CD4-positive, alpha-beta memory T cell (primary cell): ENCODE measurements at regions not wholly inside any gene's neighbourhood (a gene's known extent, or its start where the extent isn't known, plus 50 kb on each side); places are given as distances from the start of the nearest gene placed in this dataset.

ENCODE experiments used
- CTCF ChIA-PET: fragments of 350-600 bp; sonication (Branson Sonifier 250); formaldehyde crosslinking; loops from one replicate; lab custom pipeline; 2021; ENCODE audit warnings: inconsistent platforms; ENCODE audit not compliant: partially characterized antibody; lab: Charles Lee
- POLR2A ChIA-PET: fragments of 350-600 bp; sonication (Branson Sonifier 250); formaldehyde crosslinking; loops from one replicate; lab custom pipeline; 2021; ENCODE audit not compliant: partially characterized antibody; lab: Charles Lee
- DNase-seq, 5 donors: peaks; one replicate each; pipeline versions ENCODE4 v3.0.0 to v3.0.0-alpha.2; 2020 to 2022; ENCODE audit warnings: mixed read lengths in 1 of 5
- H3K27ac ChIP-seq: one replicate; pipeline ENCODE4 v1.7.0; 2013; ENCODE audit warnings: low read depth, low read length
- H3K27me3 ChIP-seq: 2 replicates; pipeline ENCODE4 v1.7.0; 2013; ENCODE audit warnings: mild to moderate bottlenecking, low read length, moderate library complexity; ENCODE audit not compliant: insufficient read depth
- H3K36me3 ChIP-seq: 2 replicates; pipeline ENCODE4 v1.7.0; 2013; ENCODE audit warnings: mild to moderate bottlenecking, low read length, moderate library complexity; ENCODE audit not compliant: insufficient read depth
- H3K4me1 ChIP-seq: 2 replicates; pipeline ENCODE4 v1.7.0; 2013; ENCODE audit warnings: mild to moderate bottlenecking, low read length, moderate library complexity; ENCODE audit not compliant: insufficient read depth
- H3K4me3 ChIP-seq, 2 donors: one replicate each; pipeline ENCODE4 v1.7.0; 2013; ENCODE audit warnings: low read length in 2 of 2, mild to moderate bottlenecking in 1 of 2
- H3K9me3 ChIP-seq, 2 donors: one replicate each; pipeline ENCODE4 v1.7.0; 2013; ENCODE audit warnings: low read length in 2 of 2, control low read depth in 1 of 2; ENCODE audit not compliant: control insufficient read depth in 1 of 2
- H3K27ac Mint-ChIP-seq, 7 donors: one replicate each; pipeline ENCODE4 v1.8.0; 2020 to 2021; ENCODE audit warnings: mixed read lengths in 7 of 7, mild to moderate bottlenecking in 6 of 7, inconsistent platforms in 3 of 7, moderate library complexity in 3 of 7
- H3K27me3 Mint-ChIP-seq, 2 donors: one replicate each; pipeline ENCODE4 v1.8.0; 2020 to 2021; ENCODE audit warnings: mixed read lengths in 2 of 2
- H3K36me3 Mint-ChIP-seq, 2 donors: one replicate each; pipeline ENCODE4 v1.8.0; 2020 to 2021; ENCODE audit warnings: mixed read lengths in 2 of 2, inconsistent platforms in 1 of 2, mild to moderate bottlenecking in 1 of 2
- H3K4me1 Mint-ChIP-seq, 4 donors: one replicate each; pipeline ENCODE4 v1.8.0; 2020 to 2021; ENCODE audit warnings: mixed read lengths in 4 of 4, mild to moderate bottlenecking in 1 of 4
- H3K4me3 Mint-ChIP-seq, 8 donors: one replicate each; pipeline ENCODE4 v1.8.0; 2020 to 2021; ENCODE audit warnings: mixed read lengths in 8 of 8, mild to moderate bottlenecking in 7 of 8, moderate library complexity in 6 of 8, inconsistent platforms in 3 of 8
- H3K9me3 Mint-ChIP-seq, 8 donors: one replicate each; pipeline ENCODE4 v1.8.0; 2020 to 2021; ENCODE audit warnings: mixed read lengths in 8 of 8, mild to moderate bottlenecking in 5 of 8, inconsistent platforms in 3 of 8, moderate library complexity in 1 of 8
- intact Hi-C: fragments of 100-400 bp; cut with micrococcal nuclease; formaldehyde crosslinking; loops from one replicate; pipeline ENCODE4 v1.15.1; 2023

GRCh38 chr7:118061386-118061785, 122.6 kb upstream of the LSM8 start:
- Mint-ChIP-seq H3K27me3 (peaks cover 2 to 3% of the 10 kb centered on the region in 2 donors), H3K4me3 (no peak overlapping the region), H3K4me1 (no peaks in the 10 kb centered on the region), H3K9me3 (peaks cover 0 to 4% (median 0%) of the 10 kb centered on the region in 8 donors), H3K36me3 (no peaks in the 10 kb centered on the region), H3K27ac (no peak overlapping the region)
- ChIA-PET POLR2A (no interaction called here), CTCF (no interaction called here)
- no peaks in the 10 kb centered on the region for H3K27me3 ChIP-seq
- no peaks in the 10 kb centered on the region for H3K36me3 ChIP-seq
- no peaks in the 10 kb centered on the region for H3K4me1 ChIP-seq
- H3K4me3 ChIP-seq = no peak overlapping the region
- DNase-seq = no peak
- intact Hi-C loops = no loop called here
- H3K27ac ChIP-seq = no peak overlapping the region
- H3K9me3 ChIP-seq = no peaks in the 10 kb centered on the region

GRCh38 chr7:118072893-118073674, 110.9 kb upstream of the LSM8 start:
- Histone ChIP-seq H3K9me3 (no peaks in the 10 kb centered on the region), H3K27ac (no peak overlapping the region), H3K27me3 (no peaks in the 10 kb centered on the region), H3K4me3 (no peak overlapping the region), H3K36me3 (no peaks in the 10 kb centered on the region), H3K4me1 (no peaks in the 10 kb centered on the region)
- Mint-ChIP-seq H3K36me3 (no peaks in the 10 kb centered on the region), H3K27ac (no peak overlapping the region), H3K4me3 (no peak overlapping the region), H3K9me3 (peaks cover 0 to 3% (median 0%) of the 10 kb centered on the region in 8 donors), H3K27me3 (peaks cover 3% of the 10 kb centered on the region in 2 donors), H3K4me1 (no peaks in the 10 kb centered on the region)
- no peak for DNase-seq
- ChIA-PET POLR2A (no interaction called here), CTCF (no interaction called here)
- intact Hi-C loops = no loop called here

- Mint-ChIP-seq H3K9me3 (peaks cover 0 to 3% (median 0%) of the 10 kb centered on the region in 8 donors), H3K27ac (no peak overlapping the region)
Observed at GRCh38 chr7:118075936-118076335, 108.0 kb upstream of the LSM8 start.

GRCh38 chr7:118076564-118076963, 107.4 kb upstream of the LSM8 start:
- Mint-ChIP-seq H3K27ac (no peak overlapping the region), H3K4me3 (no peak overlapping the region), H3K9me3 (peaks cover 0 to 3% (median 0%) of the 10 kb centered on the region in 8 donors), H3K27me3 (peaks cover 3 to 8% of the 10 kb centered on the region in 2 donors), H3K36me3 (no peaks in the 10 kb centered on the region), H3K4me1 (no peaks in the 10 kb centered on the region)
- intact Hi-C loops = no loop called here
- DNase-seq = no peak
- H3K27me3 ChIP-seq = no peaks in the 10 kb centered on the region
- H3K4me1 ChIP-seq = no peaks in the 10 kb centered on the region
- H3K4me3 ChIP-seq = no peak overlapping the region
- H3K27ac ChIP-seq = no peak overlapping the region
- H3K9me3 ChIP-seq = no peaks in the 10 kb centered on the region
- ChIA-PET CTCF (no interaction called here), POLR2A (no interaction called here)
- no peaks in the 10 kb centered on the region for H3K36me3 ChIP-seq

More at GRCh38 chr7:118075936-118076335, 108.0 kb upstream of the LSM8 start:
- intact Hi-C loops = no loop called here
- ChIA-PET CTCF (no interaction called here), POLR2A (no interaction called here)
- no peaks in the 10 kb centered on the region for H3K4me1 ChIP-seq
- no peaks in the 10 kb centered on the region for H3K4me1 Mint-ChIP-seq
- H3K4me3 ChIP-seq = no peak overlapping the region
- no peak overlapping the region for H3K27ac ChIP-seq
- peaks cover 3 to 6% of the 10 kb centered on the region in 2 donors for H3K27me3 Mint-ChIP-seq
- H3K36me3 ChIP-seq = no peaks in the 10 kb centered on the region
- no peaks in the 10 kb centered on the region for H3K27me3 ChIP-seq
- H3K4me3 Mint-ChIP-seq = no peak overlapping the region
- no peaks in the 10 kb centered on the region for H3K36me3 Mint-ChIP-seq
- no peak for DNase-seq
- H3K9me3 ChIP-seq = no peaks in the 10 kb centered on the region

GRCh38 chr7:118078015-118078414, 105.9 kb upstream of the LSM8 start:
- H3K27me3 ChIP-seq = no peaks in the 10 kb centered on the region
- peaks cover 3 to 10% of the 10 kb centered on the region in 2 donors for H3K27me3 Mint-ChIP-seq
- no peak overlapping the region for H3K27ac Mint-ChIP-seq
- peaks cover 0 to 3% (median 0%) of the 10 kb centered on the region in 8 donors for H3K9me3 Mint-ChIP-seq
- no peak overlapping the region for H3K4me3 Mint-ChIP-seq
- H3K4me3 ChIP-seq = no peak overlapping the region
- DNase-seq = no peak
- H3K36me3 ChIP-seq = no peaks in the 10 kb centered on the region
- no peaks in the 10 kb centered on the region for H3K9me3 ChIP-seq
- no peaks in the 10 kb centered on the region for H3K4me1 Mint-ChIP-seq
- H3K4me1 ChIP-seq = no peaks in the 10 kb centered on the region
- H3K27ac ChIP-seq = no peak overlapping the region
- intact Hi-C loops = no loop called here
- no peaks in the 10 kb centered on the region for H3K36me3 Mint-ChIP-seq
- POLR2A ChIA-PET = no interaction called here
- CTCF ChIA-PET = no interaction called here

- peaks cover 0 to 3% (median 0%) of the 10 kb centered on the region in 8 donors for H3K9me3 Mint-ChIP-seq
- H3K4me3 Mint-ChIP-seq = no peak overlapping the region
- POLR2A ChIA-PET = no interaction called here
- CTCF ChIA-PET = no interaction called here
- no peaks in the 10 kb centered on the region for H3K4me1 Mint-ChIP-seq
- DNase-seq = no peak
- no peaks in the 10 kb centered on the region for H3K9me3 ChIP-seq
- no peak overlapping the region for H3K27ac ChIP-seq
- H3K27me3 ChIP-seq = no peaks in the 10 kb centered on the region
- peaks cover 7 to 10% of the 10 kb centered on the region in 2 donors for H3K27me3 Mint-ChIP-seq
- intact Hi-C loops = no loop called here
- H3K36me3 ChIP-seq = no peaks in the 10 kb centered on the region
- H3K4me1 ChIP-seq = no peaks in the 10 kb centered on the region
- no peak overlapping the region for H3K4me3 ChIP-seq
- no peak overlapping the region for H3K27ac Mint-ChIP-seq
- no peaks in the 10 kb centered on the region for H3K36me3 Mint-ChIP-seq
Observed at GRCh38 chr7:118079369-118079768, 104.6 kb upstream of the LSM8 start.

- H3K4me3 ChIP-seq = no peak overlapping the region
- no peak overlapping the region for H3K27ac ChIP-seq
- no peaks in the 10 kb centered on the region for H3K9me3 ChIP-seq
- intact Hi-C loops = no loop called here
- peaks cover 11 to 17% of the 10 kb centered on the region in 2 donors for H3K27me3 Mint-ChIP-seq
- H3K36me3 ChIP-seq = no peaks in the 10 kb centered on the region
- H3K4me1 ChIP-seq = no peaks in the 10 kb centered on the region
- no peak overlapping the region for H3K4me3 Mint-ChIP-seq
- H3K36me3 Mint-ChIP-seq = no peaks in the 10 kb centered on the region
- H3K27ac Mint-ChIP-seq = no peak overlapping the region
- CTCF ChIA-PET = no interaction called here
- no peak for DNase-seq
- H3K27me3 ChIP-seq = no peaks in the 10 kb centered on the region
- POLR2A ChIA-PET = no interaction called here
- H3K9me3 Mint-ChIP-seq = peaks cover 0 to 2% (median 0%) of the 10 kb centered on the region in 8 donors
- H3K4me1 Mint-ChIP-seq = no peaks in the 10 kb centered on the region
Observed at GRCh38 chr7:118080947-118081346, 103.0 kb upstream of the LSM8 start.
